Neural cell (in vitro differentiated cells): ENCODE measurements at regions not wholly inside any gene's neighbourhood (a gene's known extent, or its start where the extent isn't known, plus 50 kb on each side); places are given as distances from the start of the nearest gene placed in this dataset.

ENCODE experiments used
- H2AFZ ChIP-seq: fragments of 200-600, 300-800 bp; sonication (generic), shearing (Covaris generic); 2 replicates; pipeline ENCODE4 v1.6.0; 2014; ENCODE audit warnings: low read depth, mild to moderate bottlenecking, antibody characterized with exemption, low read length, moderate library complexity
- H3F3A ChIP-seq: fragments of 200-600 bp; shearing (Covaris generic); 2 replicates; pipeline ENCODE4 v1.6.1; 2016; ENCODE audit warnings: mild to moderate bottlenecking, moderate library complexity, mixed read lengths, antibody characterized with exemption, low read length; ENCODE audit not compliant: insufficient read depth, poor library complexity, severe bottlenecking
- H3K27ac ChIP-seq: fragments of 200-600, 300-800 bp; sonication (generic), shearing (Covaris generic); 2 replicates; pipeline ENCODE4 v1.5.1; 2014; ENCODE audit warnings: mild to moderate bottlenecking, low read length, moderate library complexity
- H3K27me3 ChIP-seq: fragments of 300-800, 200-600 bp; sonication (generic), shearing (Covaris generic); 2 replicates; pipeline ENCODE4 v1.6.0; 2014; ENCODE audit warnings: mild to moderate bottlenecking, low read depth, low read length, moderate library complexity; ENCODE audit not compliant: insufficient read depth
- H3K36me3 ChIP-seq: fragments of 300-800, 200-600 bp; sonication (generic), shearing (Covaris generic); 2 replicates; pipeline ENCODE4 v1.5.1; 2014; ENCODE audit warnings: mild to moderate bottlenecking, antibody characterized with exemption, low read length, moderate library complexity; ENCODE audit not compliant: insufficient read depth
- H3K4me2 ChIP-seq: fragments of 300-800, 200-600 bp; sonication (generic), shearing (Covaris generic); 2 replicates; pipeline ENCODE4 v1.6.0; 2014; ENCODE audit warnings: mild to moderate bottlenecking, low read length
- H3K4me3 ChIP-seq: fragments of 300-800, 200-600 bp; sonication (generic), shearing (Covaris generic); 2 replicates; pipeline ENCODE4 v1.5.1; 2014; ENCODE audit warnings: mild to moderate bottlenecking, low read length, moderate library complexity
- H3K79me2 ChIP-seq: fragments of 200-600 bp; shearing (Covaris generic); replicated peaks from 2 replicates; pipeline ENCODE4 v1.6.0; 2014; ENCODE audit warnings: mild to moderate bottlenecking, low read length, moderate library complexity; ENCODE audit not compliant: insufficient read depth
- H3K9ac ChIP-seq: fragments of 300-800, 200-600 bp; sonication (generic), shearing (Covaris generic); 2 replicates; pipeline ENCODE4 v1.6.1; 2016; ENCODE audit warnings: mild to moderate bottlenecking, low read length, mixed read lengths
- H3K9me2 ChIP-seq: fragments of 200-600 bp; shearing (Covaris generic); 2 replicates; pipeline ENCODE4 v1.6.1; 2016; ENCODE audit warnings: mild to moderate bottlenecking, low read length, mixed read lengths; ENCODE audit not compliant: insufficient read depth
- H3K9me3 ChIP-seq: fragments of 200-600, 300-800 bp; sonication (generic), shearing (Covaris generic); 2 replicates; pipeline ENCODE4 v1.6.1; 2016; ENCODE audit warnings: mild to moderate bottlenecking, mixed run types, low read length, moderate library complexity, mixed read lengths
- H4K20me1 ChIP-seq: fragments of 200-600 bp; shearing (Covaris generic); 2 replicates; pipeline ENCODE4 v1.6.1; 2016; ENCODE audit warnings: mild to moderate bottlenecking, mixed run types; ENCODE audit not compliant: insufficient read depth
- EP300 ChIP-seq: fragments of 450-650 bp; conservative IDR thresholded peaks from 2 replicates; pipeline ENCODE4 v1.6.1; 2014; ENCODE audit warnings: antibody characterized with exemption, mild to moderate bottlenecking, moderate library complexity; ENCODE audit not compliant: poor library complexity, severe bottlenecking
- EZH2 ChIP-seq: fragments of 200-600, 300-800 bp; shearing (Covaris generic), sonication (generic); IDR thresholded peaks from 2 replicates; pipeline ENCODE4 v1.6.1; 2014; ENCODE audit warnings: antibody characterized with exemption, low read length, borderline replicate concordance, mild to moderate bottlenecking; ENCODE audit not compliant: insufficient read depth, poor library complexity, severe bottlenecking
- MXI1 ChIP-seq: fragments of 450-650 bp; conservative IDR thresholded peaks from 2 replicates; pipeline ENCODE4 v1.6.1; 2014; ENCODE audit warnings: antibody characterized with exemption, mild to moderate bottlenecking; ENCODE audit not compliant: poor library complexity, severe bottlenecking
- POLR2AphosphoS5 ChIP-seq: IDR thresholded peaks from 2 replicates; pipeline ENCODE4 v1.6.1; 2012
- RAD21 ChIP-seq: fragments of 450-650 bp; conservative IDR thresholded peaks from 2 replicates; pipeline ENCODE4 v1.6.1; 2014; ENCODE audit warnings: antibody characterized with exemption, mild to moderate bottlenecking, moderate library complexity
- SMC3 ChIP-seq: fragments of 450-650 bp; conservative IDR thresholded peaks from 2 replicates; pipeline ENCODE4 v1.6.1; 2014; ENCODE audit warnings: antibody characterized with exemption, mild to moderate bottlenecking, moderate library complexity; ENCODE audit not compliant: poor library complexity
- TAF1 ChIP-seq: IDR thresholded peaks from 2 replicates; pipeline ENCODE4 v1.6.1; 2012; ENCODE audit warnings: low read depth
- TF ChIP-seq, protein P1 (sequence below): IDR thresholded peaks from 2 replicates; pipeline ENCODE4 v1.6.1; 2012; ENCODE audit warnings: borderline replicate concordance
- TF ChIP-seq, protein P2 (sequence below): fragments of 450-650 bp; IDR thresholded peaks from 2 replicates; pipeline ENCODE4 v1.5.1; 2014; ENCODE audit warnings: antibody characterized with exemption, mild to moderate bottlenecking, moderate library complexity; ENCODE audit not compliant: poor library complexity, severe bottlenecking

DNA sequence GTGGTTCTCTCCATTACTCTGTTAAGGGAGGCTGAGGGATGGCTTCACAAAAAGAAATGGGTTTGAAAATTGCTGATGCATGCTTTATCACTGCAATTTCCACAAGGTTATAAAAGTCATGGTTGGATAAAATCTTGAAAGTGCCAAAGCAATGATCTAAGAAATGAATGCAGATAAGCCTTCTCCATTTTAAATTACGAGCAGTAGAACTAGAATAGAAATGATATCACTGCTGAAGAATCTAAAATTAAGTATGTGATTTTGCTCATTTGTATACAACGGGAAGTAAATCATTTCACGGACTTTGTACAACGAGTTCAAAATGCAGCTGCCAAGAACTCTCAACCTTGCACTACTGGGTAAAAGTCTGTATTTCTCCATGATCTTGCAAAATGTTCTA lies 299.0 kb downstream of the PRELID2 start:
- Histone ChIP-seq H3K36me3 (no peaks in the 10 kb centered on the region), H3K4me3 (no peak overlapping the region), H3F3A (no peaks in the 10 kb centered on the region), H4K20me1 (no peaks in the 10 kb centered on the region), H3K79me2 (no peaks in the 10 kb centered on the region), H3K27me3 (no peaks in the 10 kb centered on the region), H3K9ac (no peak overlapping the region), H3K9me2 (no peaks in the 10 kb centered on the region), H3K27ac (no peak overlapping the region), H2AFZ (no peak overlapping the region), H3K9me3 (no peaks in the 10 kb centered on the region), H3K4me2 (no peak overlapping the region)
- TF ChIP-seq EP300 (no peak), SMC3 (no peak), EZH2 (no peak), RAD21 (no peak), TAF1 (no peak), MXI1 (no peak), POLR2AphosphoS5 (no peak)
- TF ChIP-seq, protein P1, sequence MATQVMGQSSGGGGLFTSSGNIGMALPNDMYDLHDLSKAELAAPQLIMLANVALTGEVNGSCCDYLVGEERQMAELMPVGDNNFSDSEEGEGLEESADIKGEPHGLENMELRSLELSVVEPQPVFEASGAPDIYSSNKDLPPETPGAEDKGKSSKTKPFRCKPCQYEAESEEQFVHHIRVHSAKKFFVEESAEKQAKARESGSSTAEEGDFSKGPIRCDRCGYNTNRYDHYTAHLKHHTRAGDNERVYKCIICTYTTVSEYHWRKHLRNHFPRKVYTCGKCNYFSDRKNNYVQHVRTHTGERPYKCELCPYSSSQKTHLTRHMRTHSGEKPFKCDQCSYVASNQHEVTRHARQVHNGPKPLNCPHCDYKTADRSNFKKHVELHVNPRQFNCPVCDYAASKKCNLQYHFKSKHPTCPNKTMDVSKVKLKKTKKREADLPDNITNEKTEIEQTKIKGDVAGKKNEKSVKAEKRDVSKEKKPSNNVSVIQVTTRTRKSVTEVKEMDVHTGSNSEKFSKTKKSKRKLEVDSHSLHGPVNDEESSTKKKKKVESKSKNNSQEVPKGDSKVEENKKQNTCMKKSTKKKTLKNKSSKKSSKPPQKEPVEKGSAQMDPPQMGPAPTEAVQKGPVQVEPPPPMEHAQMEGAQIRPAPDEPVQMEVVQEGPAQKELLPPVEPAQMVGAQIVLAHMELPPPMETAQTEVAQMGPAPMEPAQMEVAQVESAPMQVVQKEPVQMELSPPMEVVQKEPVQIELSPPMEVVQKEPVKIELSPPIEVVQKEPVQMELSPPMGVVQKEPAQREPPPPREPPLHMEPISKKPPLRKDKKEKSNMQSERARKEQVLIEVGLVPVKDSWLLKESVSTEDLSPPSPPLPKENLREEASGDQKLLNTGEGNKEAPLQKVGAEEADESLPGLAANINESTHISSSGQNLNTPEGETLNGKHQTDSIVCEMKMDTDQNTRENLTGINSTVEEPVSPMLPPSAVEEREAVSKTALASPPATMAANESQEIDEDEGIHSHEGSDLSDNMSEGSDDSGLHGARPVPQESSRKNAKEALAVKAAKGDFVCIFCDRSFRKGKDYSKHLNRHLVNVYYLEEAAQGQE = no peak
- TF ChIP-seq, protein P2, sequence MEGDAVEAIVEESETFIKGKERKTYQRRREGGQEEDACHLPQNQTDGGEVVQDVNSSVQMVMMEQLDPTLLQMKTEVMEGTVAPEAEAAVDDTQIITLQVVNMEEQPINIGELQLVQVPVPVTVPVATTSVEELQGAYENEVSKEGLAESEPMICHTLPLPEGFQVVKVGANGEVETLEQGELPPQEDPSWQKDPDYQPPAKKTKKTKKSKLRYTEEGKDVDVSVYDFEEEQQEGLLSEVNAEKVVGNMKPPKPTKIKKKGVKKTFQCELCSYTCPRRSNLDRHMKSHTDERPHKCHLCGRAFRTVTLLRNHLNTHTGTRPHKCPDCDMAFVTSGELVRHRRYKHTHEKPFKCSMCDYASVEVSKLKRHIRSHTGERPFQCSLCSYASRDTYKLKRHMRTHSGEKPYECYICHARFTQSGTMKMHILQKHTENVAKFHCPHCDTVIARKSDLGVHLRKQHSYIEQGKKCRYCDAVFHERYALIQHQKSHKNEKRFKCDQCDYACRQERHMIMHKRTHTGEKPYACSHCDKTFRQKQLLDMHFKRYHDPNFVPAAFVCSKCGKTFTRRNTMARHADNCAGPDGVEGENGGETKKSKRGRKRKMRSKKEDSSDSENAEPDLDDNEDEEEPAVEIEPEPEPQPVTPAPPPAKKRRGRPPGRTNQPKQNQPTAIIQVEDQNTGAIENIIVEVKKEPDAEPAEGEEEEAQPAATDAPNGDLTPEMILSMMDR = no peak

DNA sequence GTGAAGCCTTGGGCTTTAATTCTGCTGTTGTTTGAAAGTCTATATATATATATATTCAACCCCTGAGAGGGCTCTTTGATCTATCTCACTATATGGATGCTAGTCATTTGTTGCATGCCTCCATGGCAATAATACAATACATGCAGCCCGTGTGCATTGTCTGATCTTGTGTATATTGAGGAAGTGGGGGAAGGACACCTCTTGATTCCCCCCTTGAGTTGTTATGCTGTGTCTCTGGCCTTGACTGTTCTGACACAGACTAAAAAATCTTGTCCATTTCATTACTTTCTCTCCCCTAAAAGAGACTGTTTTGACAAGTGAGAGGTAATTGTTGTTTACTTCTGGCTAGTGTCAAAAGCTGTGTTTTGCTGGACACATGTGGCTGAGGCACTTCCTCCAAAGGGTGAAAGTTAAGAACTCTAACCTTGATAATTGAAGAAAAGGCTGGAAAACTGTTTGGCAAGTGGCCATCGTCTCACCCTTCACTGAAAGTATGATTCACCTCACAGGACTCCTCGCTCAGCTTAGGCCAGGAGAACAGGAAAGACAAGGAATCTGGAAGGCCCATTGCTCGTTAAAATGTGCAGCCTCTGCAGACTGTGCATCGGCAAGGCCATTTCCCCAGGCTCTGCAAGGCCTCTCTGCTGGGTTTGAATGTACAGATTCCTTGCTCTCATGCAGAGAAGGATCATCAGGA lies 304.0 kb downstream of the PRELID2 start:
- Histone ChIP-seq H4K20me1 (no peaks in the 10 kb centered on the region), H3K36me3 (no peaks in the 10 kb centered on the region), H3K4me2 (no peak overlapping the region), H3F3A (no peaks in the 10 kb centered on the region), H3K27ac (no peak overlapping the region), H3K9ac (no peak overlapping the region), H3K4me3 (no peak overlapping the region), H3K9me3 (no peaks in the 10 kb centered on the region), H3K79me2 (no peaks in the 10 kb centered on the region), H3K27me3 (no peaks in the 10 kb centered on the region), H3K9me2 (no peaks in the 10 kb centered on the region), H2AFZ (no peak overlapping the region)
- no peak for TF ChIP-seq POLR2AphosphoS5
- TF ChIP-seq TAF1 = no peak
- no peak for TF ChIP-seq EZH2
- no peak for TF ChIP-seq RAD21
- TF ChIP-seq, protein P1 = no peak
- TF ChIP-seq SMC3 = no peak
- TF ChIP-seq EP300 = no peak
- TF ChIP-seq MXI1 = no peak
- TF ChIP-seq, protein P2 = no peak
